GM21737 (cell line): ENCODE measurements at regions not wholly inside any gene's neighbourhood (a gene's known extent, or its start where the extent isn't known, plus 50 kb on each side); places are given as distances from the start of the nearest gene placed in this dataset.

Source experiments
- ATAC-seq: cut with Tn5 transposase; IDR thresholded peaks from one replicate; pipeline ENCODE4 v1.9.1; 2021; ENCODE audit warnings: mild to moderate bottlenecking, moderate library complexity; ENCODE audit not compliant: unreplicated experiment

DNA sequence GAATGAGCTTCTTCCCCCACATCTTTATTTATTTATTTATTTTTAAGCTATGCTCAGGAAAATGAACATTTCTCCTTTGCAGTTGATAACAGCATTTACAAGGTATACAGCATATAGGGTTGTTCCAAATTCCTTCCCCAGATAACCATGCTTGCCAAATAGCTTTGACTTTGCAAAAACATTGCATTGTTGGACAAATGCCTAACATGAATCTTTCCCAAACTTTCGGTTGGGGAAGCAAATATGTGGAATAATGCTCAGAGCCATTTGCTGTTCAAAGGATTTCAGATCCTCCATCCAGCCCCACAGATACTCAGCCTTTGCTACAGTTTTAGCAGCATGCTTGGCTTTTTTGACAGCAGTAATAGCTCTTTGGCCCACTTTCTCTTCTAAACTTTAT is 127.2 kb upstream of the AGA start:
- ATAC-seq: no peak

DNA sequence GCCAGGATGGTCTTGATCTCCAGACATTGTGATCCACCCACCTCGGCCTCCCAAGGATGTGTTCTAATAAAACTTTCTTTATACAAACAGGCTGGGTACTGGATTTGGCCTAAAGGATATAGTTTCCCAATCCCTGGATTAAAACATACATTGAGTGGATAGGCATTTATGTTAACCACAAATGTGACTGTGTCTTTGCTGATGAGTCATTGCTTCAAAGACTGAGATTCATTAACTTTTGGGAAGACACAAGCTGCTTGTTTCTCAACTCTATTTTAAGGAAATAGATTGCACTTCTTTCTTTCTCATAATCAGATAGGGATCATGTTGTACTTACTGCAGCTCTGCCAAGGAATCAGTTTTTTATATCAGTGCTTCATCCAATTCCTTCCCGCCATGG is 131.3 kb upstream of the AGA start:
- no peak for ATAC-seq

DNA sequence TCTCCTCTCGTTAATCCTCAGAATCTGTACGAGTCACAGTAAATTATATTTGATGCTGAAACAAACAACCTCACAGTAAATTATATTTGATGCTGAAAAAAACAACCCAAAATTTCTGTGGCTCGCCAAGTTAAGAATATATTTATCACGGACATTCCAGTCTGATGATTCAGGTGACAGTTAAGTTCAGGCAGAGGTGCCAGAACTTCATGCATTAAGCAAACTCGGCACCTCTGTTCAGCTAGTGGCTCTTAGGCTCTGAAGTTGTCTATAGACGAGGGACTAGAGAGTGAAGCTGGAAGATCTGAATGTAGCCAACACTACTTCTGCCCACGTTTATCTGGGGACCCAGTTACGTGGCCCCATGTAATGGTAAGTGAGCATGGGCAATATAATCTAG is 132.2 kb upstream of the AGA start:
- ATAC-seq: no peak

DNA sequence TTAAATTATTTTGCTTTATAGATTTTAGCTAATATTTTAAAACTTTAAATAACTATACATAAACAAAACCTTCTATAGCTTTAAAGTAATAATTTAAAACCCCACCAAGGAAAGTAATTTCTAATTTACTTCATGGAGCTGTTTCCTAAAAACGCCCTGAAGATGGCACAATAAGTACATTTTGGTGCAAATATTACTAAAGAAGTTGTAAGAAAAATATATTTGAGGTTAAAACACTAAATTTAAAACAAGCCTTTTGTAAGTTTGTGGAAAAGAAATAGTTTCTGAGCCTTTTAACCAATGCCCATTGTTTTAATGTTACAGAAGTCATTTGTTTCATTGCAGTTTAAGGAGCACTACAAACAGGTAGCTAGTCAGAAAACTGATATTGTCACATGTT is 137.4 kb upstream of the AGA start:
- no peak for ATAC-seq

DNA sequence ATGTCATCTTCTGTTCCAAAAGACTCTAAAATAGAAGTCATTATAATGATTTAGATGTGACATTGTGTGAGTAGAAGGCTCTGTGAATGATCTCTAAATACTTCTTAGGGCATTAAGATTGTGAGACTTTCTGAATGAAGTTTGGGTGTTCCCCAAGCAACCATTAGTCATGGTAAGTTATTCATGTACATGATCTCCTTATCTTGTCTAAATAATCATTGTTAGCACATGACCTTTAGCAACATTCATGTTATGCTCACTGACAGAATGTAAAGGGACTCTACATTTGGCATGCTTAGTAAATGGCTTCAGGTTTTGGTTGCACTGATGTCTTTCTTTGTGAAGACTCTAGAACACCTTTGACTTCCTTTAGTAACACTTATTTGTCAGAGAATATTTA is 140.8 kb upstream of the AGA start:
- ATAC-seq: no peak

DNA sequence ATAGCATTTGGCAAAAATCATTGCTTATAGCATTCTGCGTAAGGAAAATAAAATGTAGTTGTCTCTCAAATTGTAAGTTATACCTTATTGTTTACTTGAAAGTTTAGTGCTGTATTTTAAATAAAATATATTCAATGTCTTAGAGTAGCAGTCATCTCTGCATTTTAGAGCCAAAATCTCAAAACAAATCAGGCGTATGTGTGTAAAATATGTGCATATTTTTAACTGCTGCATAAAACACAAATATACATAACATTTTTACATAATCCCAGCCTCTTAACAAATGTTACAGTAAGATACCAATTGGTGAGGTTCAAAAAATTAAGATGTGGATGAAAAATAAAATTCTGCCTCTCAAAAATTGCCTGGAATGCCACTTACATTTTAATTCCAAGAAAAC is 145.8 kb upstream of the AGA start:
- ATAC-seq: no peak

DNA sequence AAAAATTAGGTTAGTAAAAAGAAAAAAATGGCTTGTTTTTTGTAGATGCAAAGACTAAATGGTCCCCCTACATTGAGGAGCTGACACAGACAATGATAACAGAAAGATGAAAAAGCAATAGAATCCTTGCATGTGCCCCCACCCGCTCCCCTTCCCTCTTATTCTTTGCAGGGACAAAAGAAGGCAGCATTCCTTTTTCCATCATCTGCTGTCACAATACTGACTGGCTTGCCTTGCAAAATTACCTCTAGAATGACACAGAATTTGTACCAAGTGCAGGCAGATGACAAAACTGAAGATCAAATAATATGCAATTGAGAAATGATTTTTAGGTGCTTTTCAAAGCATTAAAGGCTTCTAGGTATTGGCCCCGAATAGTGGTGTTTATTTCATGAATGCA is 153.1 kb upstream of the AGA start:
- no peak for ATAC-seq

DNA sequence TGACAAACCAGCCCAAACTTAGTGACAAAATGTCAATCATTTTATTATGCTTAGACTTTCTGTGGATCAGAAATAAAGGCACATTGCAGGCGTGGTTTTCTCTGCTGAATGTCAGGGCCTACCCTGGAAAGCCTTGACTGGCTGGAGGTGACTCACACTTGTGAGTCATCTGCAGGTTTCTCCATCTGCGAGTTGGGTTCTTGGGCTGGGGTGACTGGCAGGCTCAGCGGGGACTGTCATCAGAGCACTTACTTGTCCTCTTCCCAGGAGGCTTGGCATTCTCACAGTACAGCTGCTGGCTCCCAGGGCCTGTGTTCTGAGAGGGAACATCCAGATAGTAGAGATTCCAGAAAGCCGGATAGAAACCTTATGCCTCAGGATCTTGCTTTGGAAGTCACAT is 153.8 kb upstream of the AGA start:
- no peak for ATAC-seq

DNA sequence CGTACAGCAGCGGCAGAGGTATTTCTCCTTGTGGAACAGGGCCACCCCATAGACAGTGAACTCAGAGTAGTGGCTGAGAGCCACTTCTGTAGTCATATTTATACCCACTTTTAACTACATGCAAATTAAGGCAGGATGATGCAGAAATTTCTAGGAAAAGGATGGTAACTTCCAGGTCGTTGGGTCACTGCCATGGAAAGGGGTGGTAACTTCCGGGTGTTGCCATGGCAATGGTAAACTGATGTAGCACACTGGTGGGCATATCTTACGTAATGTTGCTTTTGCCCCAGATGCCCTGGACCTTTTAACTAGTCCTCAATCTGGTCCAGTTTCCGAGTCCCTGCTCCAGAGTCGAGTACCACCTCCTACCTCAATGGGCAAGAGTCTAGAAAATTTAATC is 154.8 kb upstream of the AGA start:
- ATAC-seq: no peak

DNA sequence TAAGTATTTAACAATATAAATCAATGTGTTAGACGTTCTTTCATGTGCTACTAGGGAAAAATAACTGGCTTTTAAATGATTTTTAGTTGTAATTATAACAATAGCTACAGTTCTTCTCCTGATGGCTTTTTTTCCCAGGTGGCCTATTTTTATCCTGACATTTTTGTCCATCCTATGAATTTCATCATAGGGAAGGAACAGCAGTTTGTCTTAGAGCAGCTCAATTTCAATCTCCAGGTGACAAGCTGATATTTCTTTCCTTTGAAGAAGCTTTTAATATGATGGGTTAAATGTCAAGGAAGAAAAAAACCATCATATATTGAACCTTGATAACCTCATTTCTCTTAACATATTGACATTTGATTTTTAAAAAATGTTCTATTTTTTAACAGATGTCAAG is 163.0 kb upstream of the AGA start:
- ATAC-seq: no peak

DNA sequence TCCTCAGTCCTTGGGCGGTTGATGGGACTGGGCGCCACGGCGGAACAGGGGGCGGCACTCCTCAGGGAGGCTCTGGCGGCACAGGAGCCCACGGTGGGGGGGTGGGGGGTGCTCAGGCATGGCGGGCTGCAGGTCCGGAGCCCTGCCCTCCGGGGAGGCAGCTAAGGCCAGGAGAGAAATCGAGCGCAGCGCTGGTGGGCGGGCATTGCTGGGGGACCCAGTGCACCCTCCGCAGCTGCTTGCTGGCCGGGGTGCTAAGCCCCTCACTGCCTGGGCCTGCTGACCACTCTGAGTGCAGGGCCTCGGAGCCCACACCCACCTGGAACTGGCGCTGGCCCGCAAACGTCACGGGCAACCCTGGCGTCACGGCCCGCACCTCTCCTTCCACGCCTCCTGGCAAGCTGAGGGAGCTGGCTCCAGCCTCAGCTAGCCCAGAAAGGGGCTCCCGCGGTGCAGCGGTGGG is 164.9 kb upstream of the AGA start:
- ATAC-seq: no peak

DNA sequence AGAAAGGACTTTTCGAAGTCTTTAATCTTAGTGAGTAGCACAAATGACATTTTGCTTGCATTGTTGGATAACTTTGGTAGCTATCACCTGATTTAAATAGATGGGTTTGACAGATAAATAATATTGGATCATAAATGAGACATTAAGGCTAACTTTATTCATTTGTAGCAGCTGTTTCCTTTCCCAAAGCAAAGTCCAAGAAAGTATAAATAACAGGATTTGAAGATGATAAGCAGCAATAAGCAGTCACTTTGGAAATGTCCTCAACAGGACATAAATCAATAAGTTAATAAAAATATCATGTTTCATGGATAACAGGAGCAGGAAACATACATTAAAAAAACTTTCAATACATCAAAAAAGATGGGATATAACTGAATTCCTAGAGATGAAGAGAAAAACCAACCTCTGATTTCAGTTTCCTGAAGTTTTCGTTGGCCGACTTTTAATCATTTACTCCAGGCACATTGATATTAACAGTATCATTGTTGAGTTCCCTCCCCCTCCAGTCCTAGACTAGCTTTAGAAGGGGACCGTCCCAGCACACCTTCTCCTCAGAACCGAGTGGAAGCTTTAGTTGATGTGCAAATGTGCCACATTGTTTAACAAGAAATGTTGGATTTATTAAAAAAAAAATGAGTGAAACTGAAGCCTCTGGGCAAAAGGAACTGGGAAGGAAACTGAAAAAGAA is 169.9 kb upstream of the AGA start:
- ATAC-seq: no peak

DNA sequence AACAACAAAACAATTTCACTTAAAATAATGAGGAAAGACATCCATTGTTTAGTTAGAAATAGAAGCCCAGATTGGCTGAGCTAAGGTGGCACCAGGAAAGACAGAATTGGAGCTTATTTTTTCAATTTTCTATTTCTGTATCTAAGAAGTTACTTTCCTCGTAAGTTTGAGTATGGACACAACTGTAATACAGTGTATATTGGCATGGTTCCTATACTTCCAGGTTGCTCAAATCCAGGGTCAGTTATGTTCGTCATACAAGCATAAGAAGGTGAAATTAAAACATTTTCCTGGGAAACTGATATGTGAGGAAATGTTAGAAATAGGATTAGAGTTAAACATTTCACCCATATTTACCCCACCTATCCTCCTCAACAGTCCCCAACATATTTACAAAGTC is 170.4 kb upstream of the AGA start:
- no peak for ATAC-seq

DNA sequence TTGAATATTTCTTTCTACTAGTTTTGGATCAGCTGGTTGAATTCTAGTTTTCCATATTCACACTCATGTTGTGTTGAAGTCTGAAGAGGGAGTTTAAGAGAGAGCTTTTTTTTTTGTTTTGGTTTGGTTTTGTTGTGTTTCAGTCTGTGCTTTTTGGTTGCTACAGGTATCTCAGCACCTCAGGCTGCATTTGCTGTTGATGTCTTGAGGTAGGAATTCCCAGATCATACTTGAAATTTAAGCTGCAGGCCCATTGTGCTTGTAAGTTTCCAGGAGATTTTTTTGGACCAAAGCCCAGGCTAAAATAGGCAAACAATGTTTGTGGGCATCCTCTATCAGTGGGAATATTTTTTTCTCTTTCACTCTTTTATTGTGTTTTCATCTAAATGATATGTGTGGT is 190.2 kb upstream of the AGA start:
- no peak for ATAC-seq

DNA sequence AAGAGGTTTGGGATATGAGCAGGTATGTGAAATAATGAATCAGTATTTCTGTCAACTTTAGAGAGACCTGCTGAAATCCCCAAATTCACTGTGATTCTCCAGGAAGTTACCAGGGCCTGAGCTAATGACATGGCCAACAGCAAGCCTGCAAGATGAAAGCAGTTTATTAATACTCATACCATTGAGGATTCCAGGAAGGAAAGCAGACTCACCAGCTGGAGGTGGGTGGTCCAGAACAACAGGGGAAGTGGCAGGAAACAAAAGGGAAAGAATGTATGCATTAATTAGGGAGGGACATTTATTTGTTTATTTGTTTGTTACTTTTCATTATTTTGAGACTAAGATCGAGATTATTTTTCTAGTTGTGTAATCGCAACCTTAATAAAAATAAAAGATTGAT is 196.6 kb upstream of the AGA start:
- no peak for ATAC-seq

DNA sequence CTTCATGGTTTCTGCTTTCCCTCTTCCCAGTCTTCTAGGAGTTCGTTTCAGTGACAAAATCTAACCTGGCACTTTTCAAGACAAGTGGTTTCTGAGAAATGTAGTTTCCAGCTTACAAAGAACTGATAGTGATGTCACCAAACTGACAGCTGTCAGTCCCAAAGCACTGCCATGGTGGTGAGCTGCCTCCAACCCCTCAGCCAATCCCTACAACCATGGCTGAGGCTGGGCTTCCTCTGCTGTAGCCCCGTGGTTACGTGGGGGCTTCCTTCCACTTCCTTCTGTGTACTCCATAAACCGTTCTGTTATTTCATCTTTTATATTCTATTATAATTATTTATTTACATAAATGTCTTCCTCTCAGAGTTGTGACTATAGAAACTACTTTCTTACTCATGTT is 198.6 kb upstream of the AGA start:
- ATAC-seq: no peak

DNA sequence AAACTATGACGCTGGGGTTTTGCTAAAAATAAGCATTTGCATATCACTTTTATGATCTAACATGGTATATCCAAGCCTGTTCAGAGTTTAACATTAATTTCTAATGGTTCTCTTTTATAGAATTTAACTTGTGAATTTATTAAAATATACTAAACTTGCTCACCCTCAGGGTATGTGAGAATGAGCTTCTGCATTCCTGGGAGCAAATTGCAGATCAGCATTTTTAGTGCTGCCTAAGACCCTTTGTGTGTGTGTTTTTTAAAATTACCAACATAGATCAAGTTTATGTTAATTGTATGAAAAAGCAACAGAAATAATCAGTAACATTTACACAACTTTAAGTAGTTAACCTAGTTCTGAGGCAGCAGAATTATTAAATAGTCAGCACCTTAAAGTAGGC is 218.0 kb upstream of the AGA start:
- ATAC-seq: no peak

DNA sequence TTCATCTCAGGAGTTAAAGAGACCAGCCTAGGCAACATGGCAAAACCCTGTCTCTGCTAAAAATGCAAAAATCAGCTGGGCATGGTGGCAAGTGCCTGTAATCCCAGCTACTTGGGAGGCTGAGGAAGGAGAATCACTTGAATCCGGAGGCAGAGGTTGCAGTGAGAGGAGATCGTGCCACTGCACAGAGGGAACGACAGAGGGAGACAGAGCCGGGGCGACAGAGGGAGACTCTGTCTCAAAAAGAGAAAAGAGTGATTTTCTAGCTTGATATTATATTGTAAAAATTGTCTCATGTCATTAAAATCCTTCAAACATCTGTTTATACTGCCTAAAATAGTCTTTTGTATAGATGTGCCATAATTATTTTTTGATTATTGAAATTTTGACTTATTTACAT is 225.4 kb upstream of the AGA start:
- no peak for ATAC-seq

DNA sequence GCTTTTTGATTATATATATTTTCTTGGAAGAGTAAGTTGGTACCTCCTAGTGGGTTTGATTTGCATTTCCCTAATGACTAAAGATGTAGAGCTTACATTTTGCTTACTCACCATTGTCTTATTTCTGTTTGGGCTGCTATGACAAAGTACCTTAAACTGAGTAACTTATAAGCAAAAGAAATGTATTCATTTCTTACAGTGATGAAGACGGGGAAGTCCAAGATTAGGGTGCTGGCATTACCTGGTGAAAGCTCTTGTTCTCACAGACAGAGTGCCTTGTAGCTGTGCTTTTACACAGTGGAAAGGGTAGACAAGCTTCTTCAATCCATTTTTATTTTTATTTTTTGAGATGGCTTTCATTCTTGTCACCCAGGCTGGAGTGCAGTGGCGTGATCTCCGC is 229.2 kb upstream of the AGA start:
- ATAC-seq: no peak

DNA sequence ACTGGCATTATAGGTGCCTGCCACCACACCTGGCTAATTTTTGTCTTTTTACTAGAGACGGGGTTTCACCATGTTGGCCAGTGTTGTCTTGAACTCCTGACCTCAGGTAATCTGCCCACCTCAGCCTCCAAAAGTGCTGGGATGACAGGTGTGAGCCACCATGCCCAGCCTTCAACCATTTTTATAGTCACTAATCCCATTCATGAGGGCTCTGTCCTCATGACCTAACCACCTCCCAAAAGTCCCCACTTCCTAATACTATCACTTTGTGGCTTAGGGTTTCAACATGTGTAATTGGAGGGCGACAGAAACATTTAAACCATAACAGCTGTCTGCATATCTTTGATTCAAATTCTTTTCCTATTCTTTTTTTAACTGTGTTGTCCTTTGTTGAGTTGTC is 229.6 kb upstream of the AGA start:
- ATAC-seq: no peak

DNA sequence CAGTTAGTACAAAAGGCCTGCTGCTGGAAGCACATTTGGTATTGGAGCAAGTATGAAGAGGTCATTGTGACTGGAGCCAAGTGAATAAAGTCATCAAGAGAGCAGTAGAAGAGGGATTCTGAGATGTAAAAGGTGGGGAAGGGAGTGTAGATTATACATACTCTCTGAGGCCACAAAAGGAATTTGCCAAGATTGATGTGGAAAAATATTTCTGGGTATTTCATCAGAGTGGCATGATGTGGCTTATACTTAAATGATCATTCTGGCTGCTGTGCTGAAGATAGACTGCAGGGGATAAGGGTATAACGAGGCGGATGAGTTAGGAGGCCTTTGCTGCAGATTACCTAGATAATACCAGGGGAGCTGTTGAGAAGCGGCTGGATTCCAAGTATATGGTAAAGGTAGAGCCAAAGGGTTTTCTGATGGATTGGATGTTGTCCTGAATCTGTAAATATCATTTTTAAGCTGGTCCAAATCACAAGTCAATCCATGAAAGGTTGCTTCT is 231.8 kb upstream of the AGA start:
- ATAC-seq: no peak

DNA sequence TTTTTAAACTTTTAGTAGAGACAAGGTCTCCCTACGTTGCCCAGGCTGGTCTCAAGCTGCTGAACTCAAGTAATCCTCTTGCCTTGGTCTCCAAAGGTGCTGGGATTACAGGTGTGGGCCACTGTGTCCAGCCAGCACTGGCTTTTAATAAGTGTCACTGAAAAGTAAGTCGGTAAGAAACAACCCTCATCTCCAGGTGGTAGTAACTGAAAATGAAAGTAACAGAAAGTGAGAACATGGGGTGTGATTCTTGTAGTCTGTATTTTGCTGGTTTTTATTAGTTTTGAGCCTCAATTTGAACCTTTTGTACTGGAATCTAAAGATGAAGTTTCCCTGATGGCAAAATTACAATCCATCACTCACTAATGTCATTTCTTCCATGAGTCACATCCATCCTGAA is 238.1 kb upstream of the AGA start:
- ATAC-seq: no peak

DNA sequence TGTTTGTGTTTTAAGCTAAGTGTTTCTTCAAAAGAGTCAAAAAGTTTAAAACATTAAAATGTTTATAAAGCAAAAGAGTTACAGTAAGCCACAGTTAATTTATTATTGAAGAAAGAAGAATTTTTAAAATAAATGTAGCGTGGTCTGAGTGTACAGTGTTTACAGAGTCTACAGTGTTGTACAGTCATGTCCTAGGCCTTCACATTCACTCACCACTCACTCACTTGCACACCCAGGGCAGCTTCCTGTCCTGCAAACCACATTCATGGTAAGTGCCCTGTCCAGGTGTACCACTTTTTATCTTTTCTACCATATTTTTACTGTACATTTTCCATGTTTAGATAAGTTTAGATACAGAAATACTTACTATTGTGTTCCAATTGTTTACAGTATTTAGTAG is 239.7 kb upstream of the AGA start:
- ATAC-seq: no peak
